ENCODE measurements at regions not wholly inside any gene's neighbourhood (a gene's known extent, or its start where the extent isn't known, plus 50 kb on each side); places are given as distances from the start of the nearest gene placed in this dataset.

DNA sequence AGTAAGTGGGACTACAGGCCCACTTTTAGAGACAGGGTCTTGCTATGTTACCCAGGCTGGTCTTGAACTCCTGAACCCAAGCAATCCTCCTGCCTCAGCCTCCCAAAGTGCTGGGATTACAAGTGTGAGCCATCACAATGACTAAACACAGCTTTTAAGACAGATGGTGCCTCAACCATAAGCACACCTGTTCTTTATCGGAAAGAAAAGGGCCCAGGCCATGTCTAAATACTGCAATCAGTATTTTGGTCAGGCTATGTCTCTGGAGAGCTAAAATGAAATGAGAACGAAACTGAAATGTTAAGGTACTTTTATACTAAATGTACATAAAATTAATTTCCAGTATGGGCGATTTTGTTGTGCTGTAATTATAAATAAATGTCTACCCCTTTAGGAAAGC lies 69.5 kb upstream of the SPTBN1 start:
- Mint-ChIP-seq H3K27me3 (peaks cover 7% of the 10 kb centered on the region), H3K9me3 (ENCODE audit: insufficient read depth) (no peaks in the 10 kb centered on the region), H3K4me3 (no peak overlapping the region), H3K27ac (no peak overlapping the region), H3K4me1 (no peaks in the 10 kb centered on the region)
- Histone ChIP-seq H3K36me3 (replicated peaks in 1 of 2; ENCODE audit: control extremely low read depth in 1 of 2, control insufficient read depth in 1 of 2, extremely low read depth in 1 of 2, insufficient read depth in 2 of 2, low read length in 1 of 2) (no peaks in the 10 kb centered on the region), H3K27ac (ENCODE audit: low read length in 2 of 2) (no peak overlapping the region), H2AFZ (ENCODE audit: insufficient read depth, low read depth, low read length, poor library complexity, severe bottlenecking) (no peak overlapping the region), H3K27me3 (replicated peaks in 1 of 4; ENCODE audit: control extremely low read depth in 1 of 4, control insufficient read depth in 3 of 4, insufficient read depth in 4 of 4, low read length in 3 of 4) (no peaks in the 10 kb centered on the region), H3K4me1 (ENCODE audit: control insufficient read depth in 2 of 2, insufficient read depth in 2 of 2, low read length in 2 of 2) (no peaks in the 10 kb centered on the region), H3K9me3 (ENCODE audit: control extremely low read depth in 1 of 3, control insufficient read depth in 2 of 3, insufficient read depth in 1 of 3, low read length in 2 of 3) (no peaks in the 10 kb centered on the region), H4K20me1 (ENCODE audit: control insufficient read depth, insufficient read depth, low read length, poor library complexity, severe bottlenecking) (no peaks in the 10 kb centered on the region), H3K9ac (ENCODE audit: low read length) (no peak overlapping the region), H3K4me3 (ENCODE audit: control extremely low read depth in 1 of 5, extremely low read depth in 1 of 5, insufficient read depth in 1 of 5, low read depth in 2 of 5, low read length in 4 of 5) (no peak overlapping the region), H3K79me2 (ENCODE audit: control insufficient read depth, insufficient read depth, low read length) (no peaks in the 10 kb centered on the region), H3K4me2 (replicated peaks; ENCODE audit: low read depth, low read length, poor library complexity, severe bottlenecking) (no peak overlapping the region)
- ChIA-PET POLR2A (no interaction called here), CTCF (no interaction called here)
- 80% methylated on average over 1 of the region's 3 CpGs for WGBS (ENCODE audit: insufficient coverage)
- TF ChIP-seq, protein P1, sequence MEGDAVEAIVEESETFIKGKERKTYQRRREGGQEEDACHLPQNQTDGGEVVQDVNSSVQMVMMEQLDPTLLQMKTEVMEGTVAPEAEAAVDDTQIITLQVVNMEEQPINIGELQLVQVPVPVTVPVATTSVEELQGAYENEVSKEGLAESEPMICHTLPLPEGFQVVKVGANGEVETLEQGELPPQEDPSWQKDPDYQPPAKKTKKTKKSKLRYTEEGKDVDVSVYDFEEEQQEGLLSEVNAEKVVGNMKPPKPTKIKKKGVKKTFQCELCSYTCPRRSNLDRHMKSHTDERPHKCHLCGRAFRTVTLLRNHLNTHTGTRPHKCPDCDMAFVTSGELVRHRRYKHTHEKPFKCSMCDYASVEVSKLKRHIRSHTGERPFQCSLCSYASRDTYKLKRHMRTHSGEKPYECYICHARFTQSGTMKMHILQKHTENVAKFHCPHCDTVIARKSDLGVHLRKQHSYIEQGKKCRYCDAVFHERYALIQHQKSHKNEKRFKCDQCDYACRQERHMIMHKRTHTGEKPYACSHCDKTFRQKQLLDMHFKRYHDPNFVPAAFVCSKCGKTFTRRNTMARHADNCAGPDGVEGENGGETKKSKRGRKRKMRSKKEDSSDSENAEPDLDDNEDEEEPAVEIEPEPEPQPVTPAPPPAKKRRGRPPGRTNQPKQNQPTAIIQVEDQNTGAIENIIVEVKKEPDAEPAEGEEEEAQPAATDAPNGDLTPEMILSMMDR (IDR thresholded peaks at IDR 0.05), result no peak
- TF ChIP-seq EZH2 (IDR thresholded peaks at IDR 0.05; ENCODE audit: borderline replicate concordance, insufficient read depth, low read depth, low read length, poor library complexity, severe bottlenecking), result no peak
- no peak for DNase-seq
- intact Hi-C loops (cut with micrococcal nuclease), result no loop called here
- no peak for ATAC-seq (ENCODE audit: low read depth)

GRCh38 chr2:54387059-54387991 lies 68.8 kb upstream of the SPTBN1 start:
- Histone ChIP-seq H3K4me1 (ENCODE audit: control insufficient read depth in 2 of 2, insufficient read depth in 2 of 2, low read length in 2 of 2) (no peaks in the 10 kb centered on the region), H4K20me1 (ENCODE audit: control insufficient read depth, insufficient read depth, low read length, poor library complexity, severe bottlenecking) (no peaks in the 10 kb centered on the region), H3K4me3 (ENCODE audit: control extremely low read depth in 1 of 5, extremely low read depth in 1 of 5, insufficient read depth in 1 of 5, low read depth in 2 of 5, low read length in 4 of 5) (no peak overlapping the region), H3K9ac (ENCODE audit: low read length) (no peak overlapping the region), H3K9me3 (ENCODE audit: control extremely low read depth in 1 of 3, control insufficient read depth in 2 of 3, insufficient read depth in 1 of 3, low read length in 2 of 3) (no peaks in the 10 kb centered on the region), H3K36me3 (replicated peaks in 1 of 2; ENCODE audit: control extremely low read depth in 1 of 2, control insufficient read depth in 1 of 2, extremely low read depth in 1 of 2, insufficient read depth in 2 of 2, low read length in 1 of 2) (no peaks in the 10 kb centered on the region), H2AFZ (ENCODE audit: insufficient read depth, low read depth, low read length, poor library complexity, severe bottlenecking) (no peak overlapping the region), H3K27ac (ENCODE audit: low read length in 2 of 2) (no peak overlapping the region), H3K79me2 (ENCODE audit: control insufficient read depth, insufficient read depth, low read length) (no peaks in the 10 kb centered on the region), H3K27me3 (replicated peaks in 1 of 4; ENCODE audit: control extremely low read depth in 1 of 4, control insufficient read depth in 3 of 4, insufficient read depth in 4 of 4, low read length in 3 of 4) (no peaks in the 10 kb centered on the region), H3K4me2 (replicated peaks; ENCODE audit: low read depth, low read length, poor library complexity, severe bottlenecking) (no peak overlapping the region)
- no peaks in the 10 kb centered on the region for H3K9me3 Mint-ChIP-seq (ENCODE audit: insufficient read depth)
- DNase-seq, result no peak
- TF ChIP-seq, protein P1 (IDR thresholded peaks at IDR 0.05), result no peak
- TF ChIP-seq EZH2 (IDR thresholded peaks at IDR 0.05; ENCODE audit: borderline replicate concordance, insufficient read depth, low read depth, low read length, poor library complexity, severe bottlenecking), result no peak
- no peak for ATAC-seq (ENCODE audit: low read depth)
- H3K4me3 Mint-ChIP-seq, result no peak overlapping the region
- 100% methylated on average over 1 of the region's 7 CpGs for WGBS (ENCODE audit: insufficient coverage)
- POLR2A ChIA-PET, result no interaction called here
- CTCF ChIA-PET, result no interaction called here
- intact Hi-C loops (cut with micrococcal nuclease), result no loop called here
- H3K27ac Mint-ChIP-seq, result no peak overlapping the region
- peaks cover 6% of the 10 kb centered on the region for H3K27me3 Mint-ChIP-seq
- no peaks in the 10 kb centered on the region for H3K4me1 Mint-ChIP-seq
